ENCODE measurements at regions not wholly inside any gene's neighbourhood (a gene's known extent, or its start where the extent isn't known, plus 50 kb on each side); places are given as distances from the start of the nearest gene placed in this dataset.

DNA sequence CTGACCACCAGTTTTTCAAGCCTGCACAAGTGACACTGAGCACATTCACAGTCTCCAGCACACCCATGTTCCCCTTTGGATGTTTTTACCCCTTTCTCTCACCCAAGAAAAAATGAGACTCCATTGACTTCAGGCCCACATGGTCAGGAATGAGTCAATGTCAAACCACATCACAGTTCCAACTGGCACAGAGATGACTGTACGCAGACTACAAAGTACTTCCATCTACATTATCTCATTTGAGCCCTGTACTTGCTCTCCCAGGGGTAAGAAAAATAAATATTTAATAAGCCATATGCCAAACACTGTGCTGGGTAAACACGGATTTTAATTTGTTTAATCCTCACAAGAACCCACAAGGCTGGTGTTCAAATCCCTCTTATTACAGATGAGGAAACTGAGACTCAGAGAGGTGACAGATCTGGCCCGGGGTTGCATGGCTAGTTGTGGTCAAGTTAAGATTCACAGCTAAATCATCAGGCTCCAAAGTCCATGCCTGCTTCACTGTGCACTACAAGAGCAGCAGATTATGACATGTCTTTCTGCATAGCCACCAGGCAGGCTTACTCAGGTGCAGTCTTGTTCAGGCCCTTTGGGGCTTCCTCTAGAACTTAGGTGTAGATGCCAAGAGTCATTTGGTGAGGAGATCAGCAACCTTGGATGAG lies 106.1 kb downstream of the TXNL1 start:
- TF ChIP-seq, protein P1, sequence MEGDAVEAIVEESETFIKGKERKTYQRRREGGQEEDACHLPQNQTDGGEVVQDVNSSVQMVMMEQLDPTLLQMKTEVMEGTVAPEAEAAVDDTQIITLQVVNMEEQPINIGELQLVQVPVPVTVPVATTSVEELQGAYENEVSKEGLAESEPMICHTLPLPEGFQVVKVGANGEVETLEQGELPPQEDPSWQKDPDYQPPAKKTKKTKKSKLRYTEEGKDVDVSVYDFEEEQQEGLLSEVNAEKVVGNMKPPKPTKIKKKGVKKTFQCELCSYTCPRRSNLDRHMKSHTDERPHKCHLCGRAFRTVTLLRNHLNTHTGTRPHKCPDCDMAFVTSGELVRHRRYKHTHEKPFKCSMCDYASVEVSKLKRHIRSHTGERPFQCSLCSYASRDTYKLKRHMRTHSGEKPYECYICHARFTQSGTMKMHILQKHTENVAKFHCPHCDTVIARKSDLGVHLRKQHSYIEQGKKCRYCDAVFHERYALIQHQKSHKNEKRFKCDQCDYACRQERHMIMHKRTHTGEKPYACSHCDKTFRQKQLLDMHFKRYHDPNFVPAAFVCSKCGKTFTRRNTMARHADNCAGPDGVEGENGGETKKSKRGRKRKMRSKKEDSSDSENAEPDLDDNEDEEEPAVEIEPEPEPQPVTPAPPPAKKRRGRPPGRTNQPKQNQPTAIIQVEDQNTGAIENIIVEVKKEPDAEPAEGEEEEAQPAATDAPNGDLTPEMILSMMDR (IDR thresholded peaks at IDR 0.05), result no peak
- TF ChIP-seq POLR2A (IDR thresholded peaks at IDR 0.05), result no peak
